ENCODE measurements at regions not wholly inside any gene's neighbourhood (a gene's known extent, or its start where the extent isn't known, plus 50 kb on each side); places are given as distances from the start of the nearest gene placed in this dataset.

DNA sequence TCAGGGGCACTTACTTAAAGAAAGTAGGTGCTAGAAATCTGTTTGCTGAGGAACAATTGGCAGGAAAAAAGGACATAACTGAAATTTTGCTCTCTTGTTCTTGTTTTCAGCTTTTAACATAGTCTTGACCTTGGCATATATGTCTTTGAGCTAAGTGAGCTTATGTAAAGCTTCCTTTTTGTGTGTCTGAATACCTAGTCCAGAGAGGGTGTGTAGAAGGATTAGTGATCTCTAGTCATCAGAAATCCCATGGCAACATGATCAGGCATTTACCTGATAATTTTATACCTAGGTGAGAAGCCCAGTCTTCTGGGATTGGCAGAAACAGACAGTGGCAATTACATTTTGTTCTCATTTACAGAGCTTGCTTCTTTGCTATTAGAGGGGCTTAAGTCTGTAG lies 166.1 kb downstream of the SNAPC1 start:
- no peaks in the 10 kb centered on the region for H3K9me3 ChIP-seq (ENCODE audit: control insufficient read depth, low read depth, low read length)
- H3K27ac ChIP-seq (ENCODE audit: control insufficient read depth, insufficient read depth, low read length), result peak overlapping the region; percentile 77
- H3K4me2 ChIP-seq (ENCODE audit: control insufficient read depth, extremely low read depth, insufficient read depth, low read depth, low read length), result peak overlapping the region; percentile 84
- dilution Hi-C loops (cut with MboI; ENCODE audit: extremely low pct_ligation_motif_present, low sequenced_read_pairs), result no loop called here
- peak overlapping the region; percentile 76 for H2AFZ ChIP-seq (ENCODE audit: control insufficient read depth, low read length)
- H3K4me1 ChIP-seq (ENCODE audit: control insufficient read depth, extremely low read depth, insufficient read depth, low read length), result peaks cover 25% of the 10 kb centered on the region
- TF ChIP-seq EZH2 (IDR thresholded peaks at IDR 0.05; ENCODE audit: low read length), result no peak
- TF ChIP-seq, protein P1, sequence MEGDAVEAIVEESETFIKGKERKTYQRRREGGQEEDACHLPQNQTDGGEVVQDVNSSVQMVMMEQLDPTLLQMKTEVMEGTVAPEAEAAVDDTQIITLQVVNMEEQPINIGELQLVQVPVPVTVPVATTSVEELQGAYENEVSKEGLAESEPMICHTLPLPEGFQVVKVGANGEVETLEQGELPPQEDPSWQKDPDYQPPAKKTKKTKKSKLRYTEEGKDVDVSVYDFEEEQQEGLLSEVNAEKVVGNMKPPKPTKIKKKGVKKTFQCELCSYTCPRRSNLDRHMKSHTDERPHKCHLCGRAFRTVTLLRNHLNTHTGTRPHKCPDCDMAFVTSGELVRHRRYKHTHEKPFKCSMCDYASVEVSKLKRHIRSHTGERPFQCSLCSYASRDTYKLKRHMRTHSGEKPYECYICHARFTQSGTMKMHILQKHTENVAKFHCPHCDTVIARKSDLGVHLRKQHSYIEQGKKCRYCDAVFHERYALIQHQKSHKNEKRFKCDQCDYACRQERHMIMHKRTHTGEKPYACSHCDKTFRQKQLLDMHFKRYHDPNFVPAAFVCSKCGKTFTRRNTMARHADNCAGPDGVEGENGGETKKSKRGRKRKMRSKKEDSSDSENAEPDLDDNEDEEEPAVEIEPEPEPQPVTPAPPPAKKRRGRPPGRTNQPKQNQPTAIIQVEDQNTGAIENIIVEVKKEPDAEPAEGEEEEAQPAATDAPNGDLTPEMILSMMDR (optimal IDR thresholded peaks at IDR 0.05 in 1 of 3, IDR thresholded peaks at IDR 0.05 in 1 of 3, conservative IDR thresholded peaks at IDR 0.05 in 1 of 3; ENCODE audit: extremely low read depth in 1 of 3, insufficient read depth in 2 of 3, low read length in 3 of 3), result no peak
- no peaks in the 10 kb centered on the region for H3K9me1 ChIP-seq (ENCODE audit: control insufficient read depth, extremely low read depth, insufficient read depth, low read length)
- DNase-seq (ENCODE audit: low read depth, low spot score) (no peak), FAIRE-seq (peak; percentile 53)
- H3K9ac ChIP-seq (ENCODE audit: control insufficient read depth, extremely low read depth, insufficient read depth, low read length), result peak overlapping the region; percentile 34
- no peaks in the 10 kb centered on the region for H4K20me1 ChIP-seq (ENCODE audit: control insufficient read depth, extremely low read depth, insufficient read depth, low read length)
- H3K27me3 ChIP-seq (ENCODE audit: control insufficient read depth, extremely low read depth, insufficient read depth, low read length), result no peaks in the 10 kb centered on the region
- no peaks in the 10 kb centered on the region for H3K36me3 ChIP-seq (ENCODE audit: control insufficient read depth in 2 of 2, extremely low read depth in 1 of 2, insufficient read depth in 2 of 2, low read length in 2 of 2)
- H3K79me2 ChIP-seq (ENCODE audit: control insufficient read depth, insufficient read depth, low read length), result no peaks in the 10 kb centered on the region
- H3K4me3 ChIP-seq (ENCODE audit: control insufficient read depth in 2 of 3, extremely low read depth in 1 of 3, insufficient read depth in 2 of 3, low read depth in 1 of 3, low read length in 3 of 3), result peak overlapping the region in 1 of 3 experiments; percentile 63

DNA sequence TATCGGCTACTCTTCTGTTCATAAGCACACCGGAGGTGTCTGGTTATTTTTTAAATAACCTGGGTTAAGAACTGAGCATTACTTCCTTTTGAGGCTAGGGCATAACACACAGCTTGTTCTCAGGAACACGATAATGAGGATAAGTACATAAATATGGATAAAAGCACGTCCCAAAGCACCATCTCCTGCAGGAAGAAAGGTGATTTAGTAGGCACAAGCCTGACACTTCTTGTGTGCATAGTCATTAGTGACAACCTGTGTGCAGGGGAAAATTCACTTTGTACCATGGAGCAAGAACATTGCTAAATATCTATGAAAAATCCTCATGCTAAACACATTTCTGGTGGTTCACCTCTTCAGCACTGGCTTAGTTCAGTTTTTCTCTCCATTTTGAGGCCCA lies 166.5 kb downstream of the SNAPC1 start:
- Histone ChIP-seq H3K4me1 (ENCODE audit: control insufficient read depth, extremely low read depth, insufficient read depth, low read length) (peaks cover 25% of the 10 kb centered on the region), H4K20me1 (ENCODE audit: control insufficient read depth, extremely low read depth, insufficient read depth, low read length) (no peaks in the 10 kb centered on the region), H3K9me1 (ENCODE audit: control insufficient read depth, extremely low read depth, insufficient read depth, low read length) (no peaks in the 10 kb centered on the region), H3K79me2 (ENCODE audit: control insufficient read depth, insufficient read depth, low read length) (no peaks in the 10 kb centered on the region), H3K27me3 (ENCODE audit: control insufficient read depth, extremely low read depth, insufficient read depth, low read length) (no peaks in the 10 kb centered on the region), H3K36me3 (ENCODE audit: control insufficient read depth in 2 of 2, extremely low read depth in 1 of 2, insufficient read depth in 2 of 2, low read length in 2 of 2) (no peaks in the 10 kb centered on the region), H3K27ac (ENCODE audit: control insufficient read depth, insufficient read depth, low read length) (no peak overlapping the region), H3K9ac (ENCODE audit: control insufficient read depth, extremely low read depth, insufficient read depth, low read length) (no peak overlapping the region), H2AFZ (ENCODE audit: control insufficient read depth, low read length) (no peak overlapping the region), H3K9me3 (ENCODE audit: control insufficient read depth, low read depth, low read length) (no peaks in the 10 kb centered on the region), H3K4me2 (ENCODE audit: control insufficient read depth, extremely low read depth, insufficient read depth, low read depth, low read length) (no peak overlapping the region), H3K4me3 (ENCODE audit: control insufficient read depth in 2 of 3, extremely low read depth in 1 of 3, insufficient read depth in 2 of 3, low read depth in 1 of 3, low read length in 3 of 3) (no peak overlapping the region)
- FAIRE-seq (no peak), DNase-seq (ENCODE audit: low read depth, low spot score) (no peak)
- dilution Hi-C loops (cut with MboI; ENCODE audit: extremely low pct_ligation_motif_present, low sequenced_read_pairs), result no loop called here
- no peak for TF ChIP-seq EZH2 (IDR thresholded peaks at IDR 0.05; ENCODE audit: low read length)
- TF ChIP-seq, protein P1 (optimal IDR thresholded peaks at IDR 0.05 in 1 of 3, IDR thresholded peaks at IDR 0.05 in 1 of 3, conservative IDR thresholded peaks at IDR 0.05 in 1 of 3; ENCODE audit: extremely low read depth in 1 of 3, insufficient read depth in 2 of 3, low read length in 3 of 3), result no peak

Data from keratinocyte (primary cell).